ENCODE measurements at regions not wholly inside any gene's neighbourhood (a gene's known extent, or its start where the extent isn't known, plus 50 kb on each side); places are given as distances from the start of the nearest gene placed in this dataset.

- no peak for DNase-seq (ENCODE audit: low read depth in 1 of 2, low spot score in 1 of 2)
- Histone ChIP-seq H3K27ac (replicated peaks) (no peak overlapping the region), H3K27me3 (ENCODE audit: insufficient read depth, poor library complexity, severe bottlenecking) (no peaks in the 10 kb centered on the region), H3K4me3 (replicated peaks; ENCODE audit: insufficient read depth, low read length) (no peak overlapping the region)
- TF ChIP-seq GABPA (IDR thresholded peaks at IDR 0.05; ENCODE audit: low read depth) (no peak), SPI1 (IDR thresholded peaks at IDR 0.05; ENCODE audit: borderline replicate concordance, low read depth) (no peak), CTCF (IDR thresholded peaks at IDR 0.05; ENCODE audit: insufficient read depth, low read length) (no peak), REST (IDR thresholded peaks at IDR 0.05; ENCODE audit: insufficient replicate concordance, low read depth) (no peak), POLR2AphosphoS5 (IDR thresholded peaks at IDR 0.05; ENCODE audit: low read depth) (no peak)
Observed at GRCh38 chr5:58025809-58026208, 434.1 kb downstream of the PLK2 start.

- H3K27me3 ChIP-seq (ENCODE audit: insufficient read depth, poor library complexity, severe bottlenecking): no peaks in the 10 kb centered on the region
- H3K27ac ChIP-seq (replicated peaks): no peak overlapping the region
- no peak overlapping the region for H3K4me3 ChIP-seq (replicated peaks; ENCODE audit: insufficient read depth, low read length)
- TF ChIP-seq GABPA (IDR thresholded peaks at IDR 0.05; ENCODE audit: low read depth) (no peak), CTCF (IDR thresholded peaks at IDR 0.05; ENCODE audit: insufficient read depth, low read length) (no peak), REST (IDR thresholded peaks at IDR 0.05; ENCODE audit: insufficient replicate concordance, low read depth) (no peak)
- DNase-seq (ENCODE audit: low read depth in 1 of 2, low spot score in 1 of 2): no peak
Observed at GRCh38 chr5:58024151-58024550, 435.7 kb downstream of the PLK2 start.

GRCh38 chr5:58022055-58022454 lies 437.8 kb downstream of the PLK2 start:
- Histone ChIP-seq H3K4me3 (replicated peaks; ENCODE audit: insufficient read depth, low read length) (no peak overlapping the region), H3K27me3 (ENCODE audit: insufficient read depth, poor library complexity, severe bottlenecking) (no peaks in the 10 kb centered on the region), H3K27ac (replicated peaks) (no peak overlapping the region)
- TF ChIP-seq GABPA (IDR thresholded peaks at IDR 0.05; ENCODE audit: low read depth): no peak
- no peak for TF ChIP-seq REST (IDR thresholded peaks at IDR 0.05; ENCODE audit: insufficient replicate concordance, low read depth)
- no peak for TF ChIP-seq CTCF (IDR thresholded peaks at IDR 0.05; ENCODE audit: insufficient read depth, low read length)
- no peak for TF ChIP-seq POLR2AphosphoS5 (IDR thresholded peaks at IDR 0.05; ENCODE audit: low read depth)
- no peak for TF ChIP-seq SPI1 (IDR thresholded peaks at IDR 0.05; ENCODE audit: borderline replicate concordance, low read depth)
- no peak for DNase-seq (ENCODE audit: low read depth in 1 of 2, low spot score in 1 of 2)
